Glomerular endothelial cell (primary cell): ENCODE measurements at regions not wholly inside any gene's neighbourhood (a gene's known extent, or its start where the extent isn't known, plus 50 kb on each side); places are given as distances from the start of the nearest gene placed in this dataset.
"Not testable (repeated sequence)": the region's sequence is repeated elsewhere in the genome, so short reads cannot be mapped to it uniquely, and the experiment has no call there.

ENCODE experiments used
- DNase-seq: peaks from one replicate; pipeline ENCODE4 v3.0.0-alpha.2; 2011; ENCODE audit warnings: low read depth, low spot score; ENCODE audit errors: extremely low read depth

DNA sequence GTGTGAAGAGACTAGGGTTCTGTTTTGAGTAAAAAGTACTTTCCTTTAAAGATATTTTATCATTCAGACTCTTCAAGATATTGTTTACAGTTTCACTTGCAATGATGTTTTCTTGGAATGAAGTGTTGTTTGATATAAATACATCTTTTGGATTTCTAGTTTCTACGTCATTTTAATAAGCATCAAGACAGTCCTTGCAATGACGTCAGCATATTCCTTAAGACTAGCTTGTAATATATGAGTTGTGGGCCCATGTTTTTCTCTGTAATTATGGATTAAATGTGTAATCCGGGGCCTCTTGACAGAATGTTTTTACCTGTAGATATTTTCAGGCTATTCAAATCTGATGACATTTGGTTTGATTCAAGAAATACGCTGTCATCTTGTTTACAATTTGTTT is 66.1 kb downstream of the RBMX2 start:
- DNase-seq: no peak

GRCh38 chrX:130468395-130468923 is 66.7 kb downstream of the RBMX2 start:
- DNase-seq: no peak

DNA sequence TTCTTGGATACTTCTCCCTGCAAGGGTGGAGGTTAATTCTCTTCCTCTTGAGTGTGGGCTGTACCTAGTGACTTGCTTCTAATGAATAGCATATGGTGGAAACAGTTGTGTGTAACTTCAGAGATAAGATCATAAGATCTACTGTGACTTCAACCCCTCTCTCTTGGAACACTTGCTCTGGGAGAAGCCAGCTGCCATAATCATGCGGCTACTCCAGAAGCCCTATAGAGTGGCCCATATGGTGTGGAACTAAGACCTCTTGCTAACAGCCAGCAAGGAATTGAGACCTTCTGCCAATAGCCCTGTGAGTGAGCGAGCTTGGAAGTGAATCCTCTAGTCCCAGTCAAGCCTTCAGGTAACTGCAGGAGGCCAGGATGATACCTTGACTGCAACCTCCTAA is 81.1 kb downstream of the RBMX2 start:
- DNase-seq: no peak

DNA sequence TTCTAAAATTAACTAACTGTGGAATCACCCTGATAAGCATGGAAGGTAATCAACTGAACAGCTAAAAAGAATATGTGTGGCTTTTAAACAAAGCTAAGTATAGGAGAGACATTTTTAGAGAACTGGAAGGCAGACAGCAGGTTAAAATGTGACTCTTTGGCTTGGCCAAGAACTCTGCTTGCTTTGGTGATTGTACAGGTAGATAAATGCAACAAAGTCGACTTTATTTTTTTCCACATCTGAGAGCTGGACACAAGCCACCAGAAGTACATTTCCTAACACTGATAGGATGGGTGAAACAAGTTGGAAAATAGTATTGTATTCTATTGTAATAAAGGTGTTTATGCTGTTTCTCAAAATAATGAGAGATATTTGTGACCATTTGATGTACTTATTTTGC is 84.1 kb downstream of the RBMX2 start:
- no peak for DNase-seq

DNA sequence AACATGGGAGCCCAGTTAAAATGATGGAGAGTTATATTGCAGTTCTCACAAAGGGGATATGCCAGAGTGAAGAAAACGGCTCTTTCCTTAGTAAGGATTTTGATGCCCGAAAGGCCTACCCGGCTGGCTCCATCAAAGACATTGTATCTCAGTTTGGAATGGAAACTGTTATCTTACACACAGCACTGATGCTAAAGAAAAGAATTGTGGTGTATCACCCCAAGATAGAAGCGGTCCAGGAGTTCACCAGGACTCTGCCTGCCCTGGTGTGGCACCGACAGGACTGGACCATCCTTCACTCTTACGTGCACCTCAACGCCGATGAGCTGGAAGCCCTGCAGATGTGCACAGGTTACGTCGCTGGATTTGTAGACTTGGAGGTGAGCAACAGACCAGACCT is 93.7 kb downstream of the RBMX2 start:
- not testable (repeated sequence) for DNase-seq

DNA sequence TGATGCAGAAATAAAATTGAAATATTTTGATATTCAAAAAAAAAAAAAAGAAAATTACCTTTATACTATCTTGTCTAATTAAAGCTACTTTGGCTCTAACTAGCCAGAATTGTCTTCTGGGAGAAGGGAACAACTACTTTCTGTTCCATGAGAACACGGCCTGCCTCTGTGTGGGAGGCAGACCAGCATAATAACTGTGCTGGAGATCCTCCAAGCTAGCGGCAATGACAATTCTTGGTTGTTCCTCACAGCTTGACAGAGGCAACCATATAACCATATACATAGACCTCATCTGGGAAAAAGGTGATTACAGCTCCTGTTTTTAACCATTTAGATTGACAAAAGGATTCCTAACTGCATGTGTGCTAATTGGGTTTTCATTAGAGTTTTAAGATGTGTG is 95.7 kb downstream of the RBMX2 start:
- DNase-seq: no peak

- DNase-seq: no peak
Observed at GRCh38 chrX:130498653-130499274, 97.0 kb downstream of the RBMX2 start.

DNA sequence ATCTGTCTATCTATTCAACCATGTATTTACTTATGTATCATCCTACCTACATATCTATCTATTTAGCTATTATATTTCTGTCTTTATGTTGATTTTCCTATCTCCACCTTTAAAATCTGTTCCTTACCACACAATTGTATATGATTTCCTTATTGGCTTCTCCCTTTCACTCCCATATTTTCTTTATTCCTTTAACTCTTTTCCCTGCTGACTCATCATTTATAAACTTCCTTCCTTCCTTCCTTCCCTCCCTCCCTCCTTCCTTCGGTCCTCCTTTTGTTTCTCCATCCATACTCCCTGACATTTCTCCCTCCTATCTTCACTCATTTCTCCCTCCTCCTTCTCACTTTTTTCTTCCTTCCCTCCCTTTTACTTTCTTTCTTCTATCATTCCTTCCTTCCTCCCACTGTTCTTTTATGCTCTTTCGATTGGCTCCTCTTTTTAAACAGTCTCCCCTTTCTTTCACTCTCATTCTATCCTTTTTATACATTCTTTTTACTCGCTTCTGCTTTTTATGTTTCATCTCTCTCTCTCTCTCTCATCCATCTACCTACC is 100.3 kb downstream of the RBMX2 start:
- no peak for DNase-seq

DNA sequence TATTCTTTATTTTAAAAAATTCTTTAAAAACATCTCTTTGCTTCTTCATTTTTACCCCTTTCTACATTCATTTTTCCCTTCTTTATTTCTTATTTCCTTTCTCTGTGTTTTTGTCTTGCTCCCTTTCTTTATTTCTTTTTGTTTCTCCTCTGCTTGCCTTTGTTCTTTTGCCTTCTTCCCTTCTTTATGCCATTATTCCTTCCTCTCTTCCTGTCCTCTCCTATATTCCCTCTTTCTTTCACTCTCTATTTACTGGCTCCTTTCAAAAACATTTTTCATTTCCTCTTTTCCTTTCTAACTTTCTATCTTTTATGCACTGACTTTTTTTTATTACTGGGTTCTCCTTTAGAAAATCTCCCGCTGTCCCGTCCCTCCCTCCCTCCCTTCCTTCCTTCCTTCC is 102.2 kb downstream of the RBMX2 start:
- no peak for DNase-seq

GRCh38 chrX:130507015-130507414 is 105.2 kb downstream of the RBMX2 start:
- no peak for DNase-seq

- DNase-seq: not testable (repeated sequence)
Observed at GRCh38 chrX:130512534-130512933, 110.7 kb downstream of the RBMX2 start.

DNA sequence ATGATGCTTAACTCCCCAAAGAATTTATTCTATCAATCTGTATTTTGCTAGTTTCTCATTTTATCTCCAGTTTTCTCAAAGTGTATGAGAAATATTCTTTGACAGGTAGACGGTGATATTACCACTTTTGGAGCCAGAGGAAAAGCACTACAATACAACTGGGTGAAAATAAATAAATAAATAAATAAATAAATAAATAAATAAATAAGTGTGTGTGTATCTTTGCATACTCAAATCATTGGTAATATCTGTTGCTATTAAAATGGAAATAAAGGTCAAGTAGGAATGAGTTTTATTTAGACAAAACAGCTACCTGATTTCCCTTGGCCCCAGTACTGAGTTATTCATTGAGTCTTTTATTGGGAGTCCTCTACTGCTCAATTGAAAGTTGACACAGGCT is 114.3 kb downstream of the RBMX2 start:
- DNase-seq: no peak

GRCh38 chrX:130523460-130524394 is 121.9 kb downstream of the RBMX2 start:
- no peak for DNase-seq

GRCh38 chrX:130524476-130525194 is 122.8 kb downstream of the RBMX2 start:
- DNase-seq: no peak

DNA sequence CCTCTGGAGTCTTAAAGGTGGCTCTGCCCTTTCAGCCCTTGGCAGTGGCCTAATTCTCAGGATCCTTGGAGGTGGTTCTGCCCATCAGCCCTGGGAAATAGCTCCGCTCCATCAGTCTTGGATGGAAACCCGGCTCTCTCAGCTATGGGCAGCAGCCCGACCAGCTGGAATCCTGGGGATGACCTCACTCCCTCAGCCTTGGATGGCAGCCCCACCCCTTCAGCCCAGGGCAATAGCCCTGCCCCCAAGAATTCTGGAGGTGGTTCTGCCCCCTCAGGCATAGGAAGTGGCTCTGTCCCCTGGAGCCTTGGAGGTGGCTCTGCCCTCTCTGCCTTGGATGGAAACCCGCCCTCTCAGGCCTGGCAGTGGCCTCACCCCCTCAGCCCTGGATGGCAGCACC is 127.7 kb downstream of the RBMX2 start:
- DNase-seq: no peak

DNA sequence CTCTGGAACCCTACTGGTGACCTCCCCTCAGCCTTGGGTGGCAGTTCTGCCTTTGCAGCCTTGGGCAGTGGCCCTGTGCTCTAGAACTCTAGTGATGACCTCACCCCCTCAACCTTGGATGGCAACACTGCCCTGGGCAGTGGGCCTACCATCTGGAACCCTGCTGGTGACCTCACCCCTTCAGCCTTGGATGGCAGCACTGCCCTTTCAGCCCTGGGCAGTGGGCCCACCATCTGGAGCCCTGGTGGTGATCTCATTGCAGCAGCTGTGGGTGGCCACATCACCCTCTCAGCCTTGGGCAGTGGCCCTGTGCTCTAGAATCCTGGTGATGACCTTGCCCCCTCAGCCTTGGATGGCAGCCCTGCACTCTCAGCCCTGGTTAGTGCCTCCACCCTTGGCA is 129.3 kb downstream of the RBMX2 start:
- DNase-seq: no peak

DNA sequence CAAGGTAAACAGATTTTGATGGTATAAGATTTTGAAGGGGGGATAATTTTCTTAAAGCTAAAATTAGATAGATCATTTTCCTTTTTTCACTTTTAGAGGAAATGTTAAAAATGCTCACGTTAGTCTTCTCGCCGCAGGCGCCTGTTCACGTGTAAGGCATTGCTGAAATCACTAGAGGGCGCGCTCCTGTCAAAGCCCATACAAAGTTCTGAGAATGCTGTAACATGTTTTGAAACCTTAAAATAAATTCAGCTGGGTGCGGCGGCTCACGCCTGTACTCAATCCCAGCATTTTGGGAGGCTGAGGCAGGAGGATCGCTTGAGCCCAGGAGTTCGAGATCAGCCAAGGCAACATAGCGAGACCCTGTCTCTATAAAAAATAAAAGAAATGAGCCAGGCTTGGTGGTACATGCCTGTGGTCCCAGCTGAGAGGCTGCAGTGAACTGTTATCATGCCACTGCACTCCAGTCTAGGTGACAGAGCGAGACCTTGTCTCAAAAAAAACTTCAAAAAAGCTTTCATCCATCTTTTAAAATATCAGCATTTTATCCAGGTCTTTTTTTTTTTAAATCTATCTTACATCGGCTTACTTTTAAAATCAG is 138.0 kb downstream of the RBMX2 start:
- DNase-seq: peak; percentile 5

DNA sequence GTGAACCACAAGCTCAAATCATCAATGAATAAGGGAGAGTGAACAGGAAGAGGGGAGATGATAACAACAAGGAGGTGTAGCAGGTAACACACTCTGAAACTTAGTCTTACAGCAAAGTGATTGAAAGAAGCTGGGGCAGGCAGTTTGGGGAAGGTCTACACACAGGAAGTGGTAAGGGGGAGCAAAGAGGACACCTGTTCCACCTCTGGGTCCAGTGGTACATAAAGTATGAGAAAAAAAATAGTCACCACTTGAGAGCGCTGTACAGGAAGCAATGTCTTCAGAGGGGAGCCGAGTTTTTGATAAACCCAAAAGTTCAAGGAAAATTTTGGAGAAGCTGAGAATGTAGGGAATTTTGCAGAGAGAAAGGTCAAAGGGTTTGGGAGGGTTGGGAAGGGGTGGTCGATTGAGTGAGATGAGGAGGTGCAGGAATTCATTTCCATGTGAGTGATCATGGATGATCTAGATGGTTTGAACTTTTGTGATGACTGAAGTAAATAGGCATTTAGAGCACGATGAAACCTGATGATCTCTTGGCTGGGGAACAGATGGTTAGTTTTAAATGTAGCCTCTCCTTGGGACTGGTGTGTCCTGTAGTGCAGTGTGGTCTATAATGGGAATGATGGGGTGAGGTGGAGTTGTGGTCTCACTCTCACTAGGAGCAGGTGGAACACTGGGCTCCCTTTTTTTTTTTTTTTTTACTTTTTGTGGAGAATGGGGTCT is 142.0 kb downstream of the RBMX2 start:
- DNase-seq: no peak

- DNase-seq: no peak
Observed at GRCh38 chrX:130545796-130546195, 144.0 kb downstream of the RBMX2 start.

- not testable (repeated sequence) for DNase-seq
Observed at GRCh38 chrX:130549382-130549781, 147.6 kb downstream of the RBMX2 start.
